ENCODE measurements at regions not wholly inside any gene's neighbourhood (a gene's known extent, or its start where the extent isn't known, plus 50 kb on each side); places are given as distances from the start of the nearest gene placed in this dataset.
"Not testable (repeated sequence)": the region's sequence is repeated elsewhere in the genome, so short reads cannot be mapped to it uniquely, and the experiment has no call there.

DNA sequence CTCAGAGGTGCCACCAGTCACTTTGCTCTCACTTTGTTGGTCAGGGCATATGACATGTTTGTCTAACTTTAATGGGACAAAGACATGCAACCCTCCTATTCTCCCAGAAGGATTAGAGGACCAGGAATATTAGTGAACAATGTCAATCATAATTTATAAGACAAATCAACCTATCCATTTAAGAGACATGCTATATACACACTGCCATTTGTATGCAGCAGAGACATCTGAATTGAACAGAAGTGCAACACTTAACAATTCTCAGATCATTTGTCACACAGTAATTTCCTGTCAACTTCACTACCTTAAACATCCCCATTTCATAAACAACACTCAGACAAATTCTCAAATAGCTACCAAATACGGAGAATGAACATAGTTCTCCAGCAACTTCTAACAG, 273.6 kb upstream of the RGMB start:
- POLR2A ChIA-PET = no interaction called here

GRCh38 chr5:98500811-98501210, 272.7 kb upstream of the RGMB start:
- ChIA-PET CTCF (no interaction called here), POLR2A (no interaction called here)

More for the DNA sequence above, 273.6 kb upstream of the RGMB start:
- CTCF ChIA-PET = no interaction called here

- ChIA-PET POLR2A (no interaction called here), CTCF (no interaction called here)
Measured at GRCh38 chr5:98503616-98504015, 269.8 kb upstream of the RGMB start.

DNA sequence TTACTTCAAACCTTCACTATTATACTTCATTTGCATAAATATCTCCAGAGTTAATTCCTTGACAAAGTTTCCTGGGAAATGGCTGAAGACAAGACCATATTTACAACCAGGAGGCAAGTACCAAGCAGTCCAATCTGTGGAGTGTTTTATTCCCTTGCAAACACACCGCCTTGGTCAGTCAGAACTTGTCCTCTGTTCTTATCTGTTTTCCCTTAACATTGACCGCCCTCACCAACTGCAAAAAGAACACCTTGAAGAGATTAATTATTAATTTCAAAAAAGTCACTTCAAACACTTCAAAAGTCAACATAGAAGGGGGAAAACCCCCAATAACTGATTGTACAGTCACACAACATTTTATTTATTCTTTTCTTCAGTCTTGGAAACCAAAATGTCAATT, 269.0 kb upstream of the RGMB start:
- ChIA-PET POLR2A (no interaction called here), CTCF (no interaction called here)

DNA sequence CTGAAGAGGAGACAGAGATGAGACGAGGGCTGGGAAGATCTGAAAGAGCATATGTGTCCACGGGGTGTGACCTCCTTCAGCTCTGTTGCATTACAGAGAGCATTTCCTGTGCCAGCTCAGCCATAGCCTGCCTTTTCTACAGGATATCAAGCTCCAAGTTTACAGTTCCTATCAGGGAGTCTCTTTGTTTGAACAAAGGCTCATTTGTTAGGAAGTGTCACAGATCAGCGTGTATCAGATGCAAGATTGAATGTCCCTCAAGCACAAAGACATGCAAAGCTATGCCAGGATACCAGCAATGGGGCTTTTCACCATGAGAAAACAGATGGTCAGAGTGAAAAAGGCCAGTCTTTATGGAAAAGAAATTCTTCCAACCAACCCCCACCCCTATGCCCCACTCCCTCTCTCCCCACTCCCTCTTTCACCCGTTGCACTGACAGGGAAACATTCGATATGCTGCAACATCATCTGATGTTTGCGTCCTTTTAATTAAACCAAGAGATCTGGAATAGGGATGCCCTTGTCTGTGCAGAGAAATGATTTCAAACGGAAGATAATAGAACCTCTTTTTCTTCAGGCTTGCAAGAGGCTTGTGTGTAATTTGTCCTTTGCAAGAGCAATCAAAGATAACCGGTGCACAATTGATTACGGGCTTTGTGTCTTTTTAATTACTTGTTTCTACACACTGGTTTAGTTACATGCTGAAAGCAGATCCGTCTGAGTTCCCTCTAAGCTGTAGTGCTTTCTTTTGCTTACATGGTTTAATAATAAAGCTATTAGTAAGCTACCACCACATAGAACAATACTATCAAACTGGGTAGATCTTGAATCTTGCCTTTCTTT, 263.1 kb upstream of the RGMB start:
- ChIA-PET POLR2A (no interaction called here), CTCF (no interaction called here)

GRCh38 chr5:98513380-98513779, 260.1 kb upstream of the RGMB start:
- CTCF ChIA-PET = no interaction called here
- POLR2A ChIA-PET = no interaction called here

GRCh38 chr5:98514215-98514614, 259.2 kb upstream of the RGMB start:
- CTCF ChIA-PET = no interaction called here
- POLR2A ChIA-PET = no interaction called here

DNA sequence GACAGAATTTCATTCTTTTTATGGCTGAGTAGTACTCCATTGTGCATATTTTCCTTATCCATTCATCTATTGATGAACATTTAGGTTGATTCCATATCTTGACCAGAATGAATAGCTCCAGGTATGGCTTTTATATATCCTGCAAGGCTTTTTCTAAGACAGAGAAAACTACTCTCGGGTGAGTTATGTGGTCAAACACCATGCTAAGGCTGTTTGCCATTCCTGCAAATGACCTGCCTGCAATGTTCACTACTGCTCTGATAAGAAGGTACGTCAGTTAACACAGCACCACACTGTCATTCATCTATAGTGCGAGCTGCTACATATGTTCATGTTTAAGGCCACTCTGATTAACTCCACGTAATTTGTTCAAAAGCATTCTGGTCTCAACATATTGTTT, 256.8 kb upstream of the RGMB start:
- ChIA-PET CTCF (no interaction called here), POLR2A (no interaction called here)

GRCh38 chr5:98517560-98518366, 255.7 kb upstream of the RGMB start:
- CTCF ChIA-PET = no interaction called here
- POLR2A ChIA-PET = no interaction called here

DNA sequence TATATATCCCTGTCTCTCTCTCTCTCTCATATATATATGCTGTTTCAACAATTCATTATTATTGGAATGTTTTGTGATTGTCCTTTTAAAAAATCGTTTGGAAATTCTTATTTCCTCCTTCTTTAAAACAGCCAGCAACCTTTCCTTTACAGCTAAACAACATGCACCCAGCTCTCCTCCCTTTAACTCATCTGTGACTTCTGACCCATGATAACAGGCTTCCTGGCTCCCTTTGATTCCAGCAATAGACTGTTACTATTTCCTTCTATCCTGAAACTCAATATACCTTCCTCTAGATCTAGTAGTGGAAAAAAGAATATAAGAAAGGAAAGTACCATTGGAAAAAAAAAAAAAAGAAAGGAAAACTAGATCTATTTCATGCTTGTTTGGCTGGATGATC, 254.7 kb upstream of the RGMB start:
- POLR2A ChIA-PET = no interaction called here
- CTCF ChIA-PET = no interaction called here

GRCh38 chr5:98519571-98519970, 253.9 kb upstream of the RGMB start:
- CTCF ChIA-PET = no interaction called here
- POLR2A ChIA-PET = no interaction called here

DNA sequence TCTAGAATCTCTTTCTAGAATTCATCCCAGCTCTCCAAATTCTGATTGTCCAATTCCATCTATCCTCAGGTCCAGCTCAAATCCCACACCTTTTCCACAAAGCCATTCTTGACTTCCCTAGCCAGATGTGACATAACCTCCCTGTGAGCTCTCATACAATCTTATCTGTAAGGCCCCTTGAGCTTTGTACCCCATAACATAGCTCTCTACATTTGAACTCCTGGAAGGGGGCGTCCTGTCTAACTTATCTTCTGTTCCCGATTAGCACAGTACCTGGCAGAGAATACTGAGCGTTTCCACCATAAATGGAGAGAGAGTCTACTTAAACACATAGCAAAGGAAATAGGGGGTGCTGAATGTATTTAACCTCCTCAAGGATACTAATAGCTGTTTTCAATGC, 251.6 kb upstream of the RGMB start:
- CTCF ChIA-PET = no interaction called here

DNA sequence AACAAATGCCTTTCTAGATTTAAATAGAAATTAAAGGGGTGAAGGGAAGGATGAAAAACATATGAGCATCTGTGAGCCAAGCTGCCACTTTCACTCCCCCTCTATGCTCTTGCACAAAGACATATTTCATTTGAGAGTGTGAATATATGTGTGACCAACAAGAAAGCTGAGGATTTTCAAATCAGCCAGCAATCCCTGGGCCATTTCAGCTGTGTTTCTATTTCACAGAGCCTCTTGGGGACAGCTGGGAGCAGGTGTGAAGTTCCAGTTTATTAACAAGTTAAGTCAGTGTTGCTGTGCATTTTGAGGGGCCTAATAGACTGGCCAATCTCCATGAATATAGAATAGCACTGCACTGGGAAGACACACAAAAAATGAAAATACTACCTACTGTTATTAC, 248.7 kb upstream of the RGMB start:
- ChIA-PET CTCF (no interaction called here), POLR2A (no interaction called here)

More for the DNA sequence above, 251.6 kb upstream of the RGMB start:
- POLR2A ChIA-PET = no interaction called here

DNA sequence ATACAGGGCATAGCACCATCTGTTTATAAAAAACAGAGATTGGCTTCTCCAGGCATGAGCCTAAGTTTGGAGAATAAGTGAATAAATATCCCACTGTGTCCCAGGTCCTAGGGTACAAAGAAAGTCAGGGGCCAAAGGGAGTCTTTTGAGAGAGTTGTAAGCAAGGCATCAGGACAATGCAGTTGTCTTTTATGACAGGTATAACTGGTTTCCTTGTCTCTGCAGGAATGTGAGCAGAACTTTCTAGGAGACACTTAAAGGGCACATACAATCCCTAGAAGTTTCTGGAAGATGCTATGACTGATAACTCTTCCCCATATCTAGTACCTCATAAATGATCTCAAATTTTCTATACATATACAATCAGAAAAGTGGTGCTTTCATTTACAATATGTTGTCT, 245.6 kb upstream of the RGMB start:
- CTCF ChIA-PET = no interaction called here
- POLR2A ChIA-PET = no interaction called here

DNA sequence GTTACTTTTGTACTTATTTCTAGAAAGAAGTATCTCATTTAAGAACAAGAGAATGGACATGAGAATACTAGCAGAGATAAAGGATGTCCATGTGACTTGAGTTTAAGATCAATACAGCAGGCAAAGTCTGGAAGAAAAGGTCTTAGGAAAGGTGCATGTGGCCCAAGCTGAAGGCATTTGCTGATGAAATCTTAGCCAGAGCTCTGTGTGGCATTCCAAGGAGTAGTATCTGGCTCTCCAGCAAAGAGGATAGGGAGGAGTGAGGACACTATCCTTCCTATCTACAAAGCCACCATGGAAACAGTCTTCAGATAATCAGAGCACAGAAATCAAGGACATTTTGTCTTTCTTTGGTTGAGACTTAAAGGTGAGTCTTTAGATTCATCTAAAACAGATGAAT, 244.1 kb upstream of the RGMB start:
- ChIA-PET CTCF (no interaction called here), POLR2A (no interaction called here)

DNA sequence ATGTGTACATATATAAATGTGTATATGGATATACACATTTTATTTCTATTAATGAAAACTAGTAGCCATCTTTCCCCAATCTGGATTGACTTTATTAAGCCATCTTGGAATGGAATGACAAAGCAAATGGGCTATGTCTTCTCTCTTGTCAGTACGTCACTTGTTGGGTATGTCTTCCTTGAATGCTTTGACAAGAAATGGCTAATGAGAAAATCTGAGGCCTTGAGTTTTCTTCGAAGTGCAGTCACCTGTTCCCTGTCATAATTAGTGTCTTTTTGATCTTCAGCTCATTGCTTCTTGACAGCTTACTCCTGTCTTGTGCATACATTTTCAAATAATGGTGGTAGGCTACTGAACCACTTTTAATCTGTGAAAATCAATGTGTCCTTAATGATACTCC, 243.2 kb upstream of the RGMB start:
- POLR2A ChIA-PET = no interaction called here
- CTCF ChIA-PET = no interaction called here

DNA sequence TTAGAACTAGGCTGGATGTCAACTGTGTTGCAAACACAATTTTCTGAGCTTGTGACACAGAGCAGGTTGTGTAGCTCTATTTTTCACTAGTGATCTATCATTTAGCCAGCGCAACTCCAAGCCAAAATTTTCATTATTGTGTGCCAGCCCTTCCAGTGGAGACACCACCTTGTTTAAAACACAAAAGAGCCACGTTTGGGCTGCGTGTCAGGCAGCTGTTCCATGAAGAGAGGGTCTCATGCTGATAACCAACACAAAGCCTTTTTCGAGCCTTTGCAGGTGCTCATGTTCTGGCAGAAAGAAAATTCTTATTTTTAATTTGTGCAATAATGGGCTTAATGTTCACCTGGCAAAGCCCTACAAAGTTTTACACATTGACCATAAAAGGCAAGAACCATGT, 237.6 kb upstream of the RGMB start:
- ChIA-PET CTCF (interaction anchor here (0.5 kb wide), 1 partner anchor 164 kb away, joined by 3 read pairs; no protein-coding TSS in a partner anchor), POLR2A (no interaction called here)

- CTCF ChIA-PET = no interaction called here
- POLR2A ChIA-PET = no interaction called here
Measured at GRCh38 chr5:98540056-98540455, 233.4 kb upstream of the RGMB start.

GRCh38 chr5:98541641-98542040, 231.8 kb upstream of the RGMB start:
- ChIA-PET POLR2A (no interaction called here), CTCF (no interaction called here)

- CTCF ChIA-PET = no interaction called here
Measured at GRCh38 chr5:98543490-98543889, 230.0 kb upstream of the RGMB start.

GRCh38 chr5:98546924-98547323, 226.5 kb upstream of the RGMB start:
- POLR2A ChIA-PET, CTCF ChIA-PET: not testable (repeated sequence)

More at GRCh38 chr5:98543490-98543889, 230.0 kb upstream of the RGMB start:
- POLR2A ChIA-PET = no interaction called here

DNA sequence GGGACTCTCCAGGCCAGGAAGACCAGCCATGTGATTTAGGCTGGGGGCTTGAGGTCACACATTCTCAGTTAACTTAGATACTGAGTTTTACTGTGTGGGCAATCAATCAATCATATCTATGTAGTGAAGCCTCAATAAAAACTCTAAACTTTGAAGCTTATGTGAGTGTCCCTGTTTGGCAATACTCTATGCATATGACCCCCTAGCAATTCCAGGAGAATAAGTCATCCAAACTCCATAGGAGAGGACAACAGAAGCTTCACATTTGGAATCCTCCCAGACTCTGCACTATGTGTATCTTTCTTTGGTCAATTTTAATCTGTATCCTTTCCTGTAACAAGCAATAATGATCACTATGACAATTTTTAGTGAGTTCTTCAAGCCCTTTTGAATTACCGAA, 216.8 kb upstream of the RGMB start:
- ChIA-PET CTCF (no interaction called here), POLR2A (no interaction called here)

Measured in activated CD8-positive, alpha-beta memory T cell treated with anti-CD3 and anti-CD28 coated beads for 36 hours (primary cell).